ENCODE measurements at regions not wholly inside any gene's neighbourhood (a gene's known extent, or its start where the extent isn't known, plus 50 kb on each side); places are given as distances from the start of the nearest gene placed in this dataset.

DNA sequence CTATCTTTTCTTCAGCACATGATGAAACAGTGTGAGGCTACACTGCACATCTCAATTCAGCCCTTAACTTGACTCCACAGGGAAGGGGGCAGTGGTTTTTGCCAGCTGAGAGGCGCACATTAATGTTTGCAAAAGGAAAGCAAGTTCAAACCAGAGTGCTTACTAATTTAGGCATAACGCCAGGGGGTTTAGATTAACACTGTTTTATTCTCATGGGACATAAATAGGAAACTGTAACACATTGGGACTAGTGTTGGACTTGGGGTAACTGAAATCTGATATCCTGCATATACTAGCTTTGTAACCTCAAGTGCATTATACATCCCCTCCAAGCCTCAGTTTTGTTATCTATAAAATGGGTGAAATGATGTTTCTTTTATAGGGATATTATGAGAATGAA is 821.2 kb upstream of the ID2 start:
- TF ChIP-seq, protein P1, sequence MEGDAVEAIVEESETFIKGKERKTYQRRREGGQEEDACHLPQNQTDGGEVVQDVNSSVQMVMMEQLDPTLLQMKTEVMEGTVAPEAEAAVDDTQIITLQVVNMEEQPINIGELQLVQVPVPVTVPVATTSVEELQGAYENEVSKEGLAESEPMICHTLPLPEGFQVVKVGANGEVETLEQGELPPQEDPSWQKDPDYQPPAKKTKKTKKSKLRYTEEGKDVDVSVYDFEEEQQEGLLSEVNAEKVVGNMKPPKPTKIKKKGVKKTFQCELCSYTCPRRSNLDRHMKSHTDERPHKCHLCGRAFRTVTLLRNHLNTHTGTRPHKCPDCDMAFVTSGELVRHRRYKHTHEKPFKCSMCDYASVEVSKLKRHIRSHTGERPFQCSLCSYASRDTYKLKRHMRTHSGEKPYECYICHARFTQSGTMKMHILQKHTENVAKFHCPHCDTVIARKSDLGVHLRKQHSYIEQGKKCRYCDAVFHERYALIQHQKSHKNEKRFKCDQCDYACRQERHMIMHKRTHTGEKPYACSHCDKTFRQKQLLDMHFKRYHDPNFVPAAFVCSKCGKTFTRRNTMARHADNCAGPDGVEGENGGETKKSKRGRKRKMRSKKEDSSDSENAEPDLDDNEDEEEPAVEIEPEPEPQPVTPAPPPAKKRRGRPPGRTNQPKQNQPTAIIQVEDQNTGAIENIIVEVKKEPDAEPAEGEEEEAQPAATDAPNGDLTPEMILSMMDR (IDR thresholded peaks at IDR 0.05), result no peak
- no peak for TF ChIP-seq POLR2A (IDR thresholded peaks at IDR 0.05)
